ENCODE measurements at regions not wholly inside any gene's neighbourhood (a gene's known extent, or its start where the extent isn't known, plus 50 kb on each side); places are given as distances from the start of the nearest gene placed in this dataset.
"Not testable (repeated sequence)": the region's sequence is repeated elsewhere in the genome, so short reads cannot be mapped to it uniquely, and the experiment has no call there.

DNA sequence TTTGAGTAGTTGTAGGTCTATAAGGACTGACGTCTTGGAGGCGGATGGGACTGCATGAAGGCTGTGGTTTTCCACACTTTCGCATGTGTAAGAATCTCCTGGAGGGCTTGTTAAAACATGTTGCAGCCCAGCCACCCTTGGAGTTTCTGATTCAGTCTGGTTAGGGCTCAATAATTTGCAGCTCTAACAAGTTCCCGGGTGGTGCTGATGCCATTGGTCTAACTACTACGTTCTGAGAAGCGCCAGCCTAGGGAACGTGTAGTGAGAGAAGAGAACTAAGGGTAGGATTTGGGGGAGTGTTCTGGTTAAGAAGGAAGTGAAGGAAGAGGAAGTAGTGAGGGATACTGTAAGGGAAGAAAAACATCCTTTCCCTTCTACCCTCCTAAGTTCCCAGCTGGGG lies 138.9 kb downstream of the LARP7 start:
- no peak for DNase-seq (ENCODE audit: low spot score)

DNA sequence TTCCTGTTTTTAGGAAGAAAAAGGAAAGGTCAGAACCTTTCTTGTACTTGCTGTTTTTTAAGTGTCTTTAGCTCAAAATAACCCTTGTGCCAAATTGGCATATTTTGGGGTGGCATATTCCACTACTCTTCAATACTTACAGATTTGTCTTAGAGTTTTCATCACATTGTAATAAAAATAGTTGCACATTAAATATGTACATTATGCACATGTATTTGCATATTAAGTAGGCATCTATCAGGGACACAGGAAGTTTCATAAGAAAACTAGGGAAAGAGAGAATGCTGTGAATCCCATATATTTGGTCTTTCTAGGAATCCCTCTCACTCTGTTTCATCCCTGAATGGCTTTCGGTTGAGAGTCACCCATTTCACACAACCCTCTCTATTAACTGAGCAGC lies 139.6 kb downstream of the LARP7 start:
- no peak for DNase-seq (ENCODE audit: low spot score)

GRCh38 chr4:112778520-112778919 lies 141.6 kb downstream of the LARP7 start:
- no peak for DNase-seq (ENCODE audit: low spot score)

DNA sequence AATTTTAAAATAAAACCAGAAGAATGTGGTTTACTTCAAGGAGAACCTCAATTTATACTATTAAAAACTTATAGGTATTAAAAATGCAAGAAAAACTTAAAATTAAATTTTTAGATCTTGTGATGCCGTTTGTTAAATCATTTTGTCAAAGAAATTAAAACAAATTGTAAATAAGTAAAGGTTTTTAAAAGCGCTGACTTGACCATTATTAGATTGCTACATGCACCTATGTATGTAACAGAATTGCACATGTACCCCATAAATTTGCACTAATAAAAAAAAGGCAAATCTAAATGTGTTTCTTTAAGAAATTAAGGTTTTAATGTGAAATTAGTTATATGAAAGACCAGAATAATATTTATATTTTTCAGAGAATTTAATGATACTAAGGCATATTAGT lies 156.1 kb downstream of the LARP7 start:
- no peak for DNase-seq (ENCODE audit: low spot score)

GRCh38 chr4:112800001-112800400 lies 163.1 kb downstream of the LARP7 start:
- DNase-seq (ENCODE audit: low spot score): no peak

DNA sequence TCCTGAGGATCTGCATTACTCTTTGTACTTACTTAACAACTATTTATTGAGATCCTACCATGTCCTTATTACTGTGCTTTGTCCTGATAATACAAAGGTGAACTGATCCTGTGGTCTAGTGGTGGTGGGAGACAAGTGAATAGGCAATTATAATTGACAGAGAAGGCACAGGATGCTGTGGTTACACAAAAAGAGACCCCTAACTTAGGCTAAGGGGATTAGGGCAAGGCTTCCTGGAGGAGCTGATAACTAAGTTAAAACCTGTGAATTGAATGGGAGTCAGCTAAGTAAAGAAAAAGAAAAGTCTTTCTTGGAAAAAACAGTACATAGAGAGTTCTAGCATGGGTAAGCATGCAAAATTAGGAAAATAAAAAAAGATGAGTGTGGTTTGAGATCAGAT lies 164.4 kb downstream of the LARP7 start:
- no peak for DNase-seq (ENCODE audit: low spot score)

GRCh38 chr4:112802780-112803179 lies 165.8 kb downstream of the LARP7 start:
- no peak for DNase-seq (ENCODE audit: low spot score)

DNA sequence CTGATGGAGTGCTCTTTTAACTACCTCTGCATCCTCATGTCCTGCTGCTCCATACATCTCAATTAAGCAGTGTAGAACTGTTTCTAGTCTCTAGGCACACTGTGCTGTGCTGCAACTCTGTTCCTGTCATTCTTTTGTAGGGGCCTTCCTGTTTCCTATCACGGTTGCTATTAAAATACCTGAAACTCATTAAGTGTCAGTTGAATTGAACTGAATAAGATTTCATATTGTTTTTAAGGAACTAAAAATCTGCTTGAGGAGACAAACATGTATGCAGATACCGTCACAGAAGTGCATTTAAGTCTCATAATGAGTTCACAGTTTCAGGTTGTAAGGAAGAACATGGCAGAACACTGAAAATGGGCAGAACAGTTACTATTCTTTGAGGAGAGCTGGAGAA lies 170.1 kb downstream of the LARP7 start:
- DNase-seq (ENCODE audit: low spot score): no peak

- no peak for DNase-seq (ENCODE audit: low spot score)
These were observed 171.1 kb downstream of the LARP7 start for GRCh38 chr4:112808001-112808400.

GRCh38 chr4:112813790-112814189 lies 176.8 kb downstream of the LARP7 start:
- DNase-seq (ENCODE audit: low spot score): no peak

DNA sequence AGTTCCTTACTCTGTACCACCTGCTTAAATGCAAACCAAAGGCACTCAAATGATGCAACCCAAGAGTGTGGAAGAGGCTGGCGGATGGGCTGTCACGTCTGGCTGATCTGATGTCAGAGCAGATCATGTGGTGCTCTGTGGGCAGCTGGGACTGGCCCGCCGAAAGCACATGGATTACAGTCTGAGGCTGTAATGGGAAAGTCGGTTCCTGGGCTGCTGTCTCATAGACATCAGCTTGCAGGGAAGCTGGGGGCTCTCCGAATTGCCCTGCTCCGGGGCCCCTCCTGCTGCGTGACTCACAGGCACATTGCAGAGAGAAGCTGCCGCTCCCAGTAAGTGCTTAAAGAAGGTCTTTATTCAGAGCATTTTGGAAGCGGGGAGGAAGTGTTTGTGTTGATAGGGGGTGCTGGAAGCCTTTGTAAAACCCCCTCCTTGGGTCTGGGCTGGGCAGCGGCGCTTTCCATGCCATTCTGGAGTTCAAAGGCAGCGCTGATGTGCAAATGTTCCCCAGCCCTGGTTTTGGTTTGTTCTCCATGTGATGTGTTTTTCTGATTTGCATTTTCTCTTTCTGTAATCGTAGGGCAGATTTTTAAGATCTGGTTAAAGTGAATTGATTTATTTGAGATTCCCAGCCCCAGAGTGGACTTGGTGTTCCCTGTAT lies 181.1 kb downstream of the LARP7 start:
- peak; percentile 62 for DNase-seq (ENCODE audit: low spot score)

DNA sequence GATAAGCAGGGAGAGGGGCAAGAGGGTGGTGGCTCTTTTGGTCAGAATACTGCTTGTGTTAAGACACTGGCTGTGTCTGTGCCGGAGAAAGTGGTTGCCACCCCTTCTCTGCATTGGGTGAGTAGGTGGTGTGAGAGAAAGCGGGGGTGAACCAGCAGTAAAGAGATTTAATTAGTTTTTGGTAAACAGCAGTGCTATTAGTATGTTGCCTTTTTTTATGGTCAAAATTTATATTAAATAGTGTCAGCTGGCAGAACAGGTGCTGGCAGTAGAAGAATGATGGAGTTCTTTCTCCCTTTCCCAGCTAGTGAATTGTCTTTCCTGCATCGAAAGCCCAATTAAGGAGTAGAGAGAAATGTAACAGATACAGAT lies 181.6 kb downstream of the LARP7 start:
- DNase-seq (ENCODE audit: low spot score): peak; percentile 2

GRCh38 chr4:112819729-112820128 lies 182.8 kb downstream of the LARP7 start:
- no peak for DNase-seq (ENCODE audit: low spot score)

GRCh38 chr4:112823156-112823555 lies 186.2 kb downstream of the LARP7 start:
- no peak for DNase-seq (ENCODE audit: low spot score)

GRCh38 chr4:112823606-112824005 lies 186.7 kb downstream of the LARP7 start:
- DNase-seq (ENCODE audit: low spot score): no peak

DNA sequence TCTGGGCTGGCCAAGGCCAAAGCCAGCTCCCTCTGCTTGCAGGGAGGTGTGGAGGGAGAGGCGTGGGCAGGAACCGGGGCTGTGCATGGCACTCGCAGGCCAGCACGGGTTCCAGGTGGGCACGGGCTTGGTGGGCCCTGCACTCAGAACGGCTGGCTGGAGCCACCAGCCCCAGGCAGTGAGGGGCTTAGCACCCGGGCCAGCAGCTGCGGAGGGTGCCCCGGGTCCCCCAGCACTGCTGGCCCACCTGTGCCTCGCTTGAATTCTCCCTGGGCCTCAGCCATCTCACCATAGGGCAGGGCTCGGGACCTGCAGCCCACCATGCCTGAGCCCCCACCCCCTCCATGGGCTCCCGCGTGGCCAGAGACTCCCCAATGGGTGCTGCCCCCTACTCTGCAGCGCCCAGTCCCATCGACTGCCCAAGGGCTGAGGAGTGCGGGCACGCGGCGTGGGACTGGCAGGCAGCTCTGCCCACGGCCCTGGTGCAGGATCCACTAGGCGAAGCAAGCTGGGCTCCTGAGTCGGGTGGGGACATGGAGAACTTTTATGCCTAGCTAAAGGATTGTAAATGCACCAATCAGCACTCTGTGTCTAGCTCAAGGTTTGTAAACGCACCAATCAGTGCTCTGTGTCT lies 193.9 kb downstream of the LARP7 start:
- DNase-seq (ENCODE audit: low spot score): no peak

- no peak for DNase-seq (ENCODE audit: low spot score)
These were observed 195.6 kb downstream of the LARP7 start for GRCh38 chr4:112832493-112832892.

- no peak for DNase-seq (ENCODE audit: low spot score)
These were observed 200.0 kb downstream of the LARP7 start for GRCh38 chr4:112836895-112837294.

DNA sequence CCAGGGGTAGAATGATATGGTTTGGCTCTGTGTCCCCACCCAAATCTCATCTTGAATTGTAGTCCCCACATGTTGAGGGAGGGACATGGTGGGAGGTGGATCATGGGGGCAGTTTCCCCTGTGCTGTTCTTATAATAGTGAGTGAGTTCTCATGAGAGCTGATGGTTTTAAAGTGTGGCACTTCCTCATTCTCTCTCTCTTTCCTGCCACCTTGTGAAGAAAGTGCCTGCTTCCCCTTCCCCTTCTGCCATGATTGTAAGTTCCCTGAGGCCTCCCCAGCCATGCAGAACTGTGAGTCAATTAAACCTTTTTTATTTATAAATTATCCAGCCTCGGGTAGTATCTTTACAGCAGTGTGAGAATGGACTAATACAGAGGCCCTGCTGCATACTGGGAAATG lies 201.1 kb downstream of the LARP7 start:
- not testable (repeated sequence) for DNase-seq (ENCODE audit: low spot score)

GRCh38 chr4:112840061-112840460 lies 203.1 kb downstream of the LARP7 start:
- no peak for DNase-seq (ENCODE audit: low spot score)

GRCh38 chr4:112840619-112841018 lies 203.7 kb downstream of the LARP7 start:
- no peak for DNase-seq (ENCODE audit: low spot score)

DNA sequence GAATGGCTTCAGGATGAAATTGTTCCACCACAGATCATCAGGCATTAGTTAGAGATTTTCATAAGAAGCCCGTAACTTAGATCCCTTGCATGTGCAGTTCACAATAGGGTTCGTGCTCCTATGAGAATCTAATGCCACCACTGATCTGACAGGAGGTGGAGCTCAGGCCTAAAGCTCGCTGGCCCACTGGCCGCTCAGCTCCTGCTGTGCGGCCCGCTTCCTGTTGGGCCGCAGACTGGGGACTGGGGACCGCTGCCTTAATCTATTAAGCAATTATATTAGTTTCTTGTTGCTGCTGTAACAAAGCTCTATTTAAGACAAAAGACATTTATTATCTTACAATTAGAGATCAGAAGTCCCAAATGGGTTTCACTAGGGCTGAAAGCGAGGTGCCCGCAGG lies 205.6 kb downstream of the LARP7 start:
- no peak for DNase-seq (ENCODE audit: low spot score)

DNA sequence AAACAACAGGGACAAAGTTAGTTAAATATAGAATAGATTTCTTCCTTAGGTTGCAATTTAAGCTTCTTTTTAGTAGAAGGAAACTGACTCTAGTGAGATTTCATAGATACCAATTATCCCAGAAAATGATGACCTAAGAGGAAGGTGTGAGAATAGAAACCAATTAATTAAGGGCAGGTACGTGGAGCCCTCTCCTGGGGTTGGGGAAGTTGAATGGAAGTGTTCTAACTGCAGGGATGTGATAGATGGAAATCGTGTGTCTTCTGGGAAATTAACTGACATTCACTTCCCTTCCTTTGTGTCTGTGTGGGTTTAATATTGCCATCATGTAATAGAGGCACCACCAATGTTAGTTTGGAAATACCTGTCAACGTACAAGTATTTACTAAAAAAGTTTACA lies 204.1 kb upstream of the ANK2 start:
- DNase-seq (ENCODE audit: low spot score): no peak

DNA sequence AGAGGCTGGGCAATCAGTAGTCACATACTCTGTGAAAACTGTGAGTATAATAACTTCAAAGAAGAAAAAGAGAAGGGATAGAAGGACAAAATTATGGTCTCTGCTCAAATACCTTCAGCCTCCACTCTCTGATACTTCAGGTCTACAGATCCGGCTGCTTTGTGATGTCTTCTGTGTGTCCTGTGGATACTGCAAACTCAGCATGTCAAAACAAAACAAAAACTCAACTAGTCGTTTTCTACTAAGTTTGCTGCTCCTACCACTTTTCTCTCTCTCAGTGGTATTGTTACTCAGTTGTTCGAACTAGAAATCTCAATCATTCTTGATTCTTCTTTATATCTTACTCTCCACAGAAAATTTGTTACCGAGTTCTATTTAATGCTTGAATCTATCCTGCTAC lies 202.4 kb upstream of the ANK2 start:
- no peak for DNase-seq (ENCODE audit: low spot score)

Data from activated CD4-positive, alpha-beta T cell treated with anti-CD3 and anti-CD28 coated beads, Interleukin-2, Interleukin-4, amounts not matched to agents 100 ng/mL and 50 ng/mL, durations not matched to agents 16 hours and 8 hours (primary cell).